Colonic mucosa (tissue), 4 donors: ENCODE measurements at regions not wholly inside any gene's neighbourhood (a gene's known extent, or its start where the extent isn't known, plus 50 kb on each side); places are given as distances from the start of the nearest gene placed in this dataset.

Experiments used
- DNase-seq: peaks from one replicate; pipeline ENCODE4 v3.0.0-alpha.2; 2020
- H3K27ac ChIP-seq: fragments of 200-600 bp; one replicate; pipeline ENCODE4 v1.8.0; 2021
- H3K27me3 ChIP-seq: fragments of 200-600 bp; one replicate; pipeline ENCODE4 v1.8.0; 2021
- H3K36me3 ChIP-seq: fragments of 200-600 bp; one replicate; pipeline ENCODE4 v1.8.0; 2021
- H3K4me1 ChIP-seq: fragments of 200-600 bp; one replicate; pipeline ENCODE4 v1.8.0; 2021; ENCODE audit warnings: mild to moderate bottlenecking
- H3K4me3 ChIP-seq: fragments of 200-600 bp; one replicate; pipeline ENCODE4 v1.8.0; 2021
- H3K9ac ChIP-seq, 2 donors: one replicate each; pipeline ENCODE4 v1.7.0; 2013; ENCODE audit warnings: control low read depth in 2 of 2, low read depth in 2 of 2, low read length in 2 of 2
- H3K9me3 ChIP-seq: fragments of 200-600 bp; one replicate; pipeline ENCODE4 v1.8.0; 2021
- CTCF ChIP-seq: fragments of 200-600 bp; IDR thresholded peaks from one replicate; pipeline ENCODE4 v1.8.0; 2022; ENCODE audit warnings: antibody characterized with exemption, mild to moderate bottlenecking
- intact Hi-C: fragments of 100-400 bp; cut with DNase I; formaldehyde crosslinking; loops from one replicate; pipeline ENCODE4 v1.14.1; 2022
- donor health status: healthy.
- donor health status: DM: no; HTN: no; CAD: no.
- donor health status: DM: no; HTN: no; CAD: no.

- Histone ChIP-seq H3K4me3 (no peak overlapping the region), H3K36me3 (no peaks in the 10 kb centered on the region), H3K9ac (no peak overlapping the region), H3K27me3 (no peaks in the 10 kb centered on the region), H3K27ac (no peak overlapping the region), H3K9me3 (no peaks in the 10 kb centered on the region), H3K4me1 (no peaks in the 10 kb centered on the region)
- no peak for TF ChIP-seq CTCF
- intact Hi-C loops = no loop called here
- no peak for DNase-seq
Measured at GRCh38 chrX:34770511-34770910, 113.4 kb upstream of the TMEM47 start.

GRCh38 chrX:34778916-34779315 lies 121.8 kb upstream of the TMEM47 start:
- no peak for TF ChIP-seq CTCF
- H3K4me3 ChIP-seq = no peak overlapping the region
- H3K27me3 ChIP-seq = no peaks in the 10 kb centered on the region
- no peak overlapping the region for H3K9ac ChIP-seq
- H3K27ac ChIP-seq = no peak overlapping the region
- H3K9me3 ChIP-seq = no peaks in the 10 kb centered on the region
- no peaks in the 10 kb centered on the region for H3K4me1 ChIP-seq
- no peak for DNase-seq
- intact Hi-C loops = no loop called here
- H3K36me3 ChIP-seq = no peaks in the 10 kb centered on the region

- Histone ChIP-seq H3K9me3 (no peaks in the 10 kb centered on the region), H3K4me1 (no peaks in the 10 kb centered on the region), H3K36me3 (no peaks in the 10 kb centered on the region), H3K9ac (no peak overlapping the region), H3K27ac (no peak overlapping the region), H3K4me3 (no peak overlapping the region), H3K27me3 (no peaks in the 10 kb centered on the region)
- no peak for TF ChIP-seq CTCF
- intact Hi-C loops = no loop called here
- DNase-seq = no peak
Measured at GRCh38 chrX:34790026-34790425, 132.9 kb upstream of the TMEM47 start.

GRCh38 chrX:34805951-34806350 lies 136.6 kb upstream of the FAM47B start:
- intact Hi-C loops = no loop called here
- no peak overlapping the region for H3K4me3 ChIP-seq
- H3K9ac ChIP-seq = no peak overlapping the region
- TF ChIP-seq CTCF = no peak
- DNase-seq = no peak
- no peaks in the 10 kb centered on the region for H3K27me3 ChIP-seq
- no peaks in the 10 kb centered on the region for H3K36me3 ChIP-seq
- H3K4me1 ChIP-seq = no peaks in the 10 kb centered on the region
- H3K27ac ChIP-seq = no peak overlapping the region
- no peaks in the 10 kb centered on the region for H3K9me3 ChIP-seq

GRCh38 chrX:34809096-34809495 lies 133.5 kb upstream of the FAM47B start:
- TF ChIP-seq CTCF = no peak
- no peaks in the 10 kb centered on the region for H3K9me3 ChIP-seq
- H3K4me1 ChIP-seq = no peaks in the 10 kb centered on the region
- DNase-seq = no peak
- no peak overlapping the region for H3K4me3 ChIP-seq
- intact Hi-C loops = no loop called here
- no peaks in the 10 kb centered on the region for H3K36me3 ChIP-seq
- no peak overlapping the region for H3K9ac ChIP-seq
- no peak overlapping the region for H3K27ac ChIP-seq
- H3K27me3 ChIP-seq = no peaks in the 10 kb centered on the region

- no peak for DNase-seq
- Histone ChIP-seq H3K4me3 (no peak overlapping the region), H3K27me3 (no peaks in the 10 kb centered on the region), H3K9ac (no peak overlapping the region), H3K9me3 (no peaks in the 10 kb centered on the region), H3K4me1 (no peaks in the 10 kb centered on the region), H3K36me3 (no peaks in the 10 kb centered on the region), H3K27ac (no peak overlapping the region)
- TF ChIP-seq CTCF = no peak
- intact Hi-C loops = no loop called here
Measured at GRCh38 chrX:34810364-34810763, 132.2 kb upstream of the FAM47B start.
